ENCODE measurements at regions not wholly inside any gene's neighbourhood (a gene's known extent, or its start where the extent isn't known, plus 50 kb on each side); places are given as distances from the start of the nearest gene placed in this dataset.

DNA sequence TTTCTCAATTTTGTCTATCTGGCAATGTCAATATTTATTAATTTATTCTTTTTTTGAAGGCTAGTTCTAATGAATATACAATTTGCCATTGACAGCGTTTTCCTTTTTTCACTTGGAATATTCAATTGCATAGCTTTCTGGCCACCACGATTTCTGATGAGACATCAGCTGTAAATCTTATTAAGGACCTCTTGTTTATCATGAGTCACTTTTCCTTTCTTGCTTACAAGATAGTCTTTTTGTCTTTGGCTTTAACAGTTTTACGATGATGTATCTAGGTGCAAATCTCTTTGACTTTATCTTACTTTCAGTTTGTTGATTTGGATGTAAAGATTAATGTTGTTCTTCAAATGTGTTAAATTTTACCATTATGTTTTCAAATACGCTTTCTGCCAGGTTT lies 991.6 kb upstream of the SLC10A2 start:
- Histone ChIP-seq H3K9me3 (ENCODE audit: insufficient read depth in 2 of 2, low read depth in 1 of 2, low read length in 1 of 2) (no peaks in the 10 kb centered on the region; a peak in 1 of 4 replicates), H2BK20ac (ENCODE audit: low read length) (no peak overlapping the region), H3K79me1 (ENCODE audit: low read depth, low read length) (no peaks in the 10 kb centered on the region), H3K27ac (ENCODE audit: low read depth, low read length) (no peak overlapping the region), H3K4ac (replicated peaks; ENCODE audit: insufficient read length, low read depth, low read length) (no peak overlapping the region), H3K18ac (ENCODE audit: extremely low read depth, low read length) (no peak overlapping the region), H3K56ac (replicated peaks; ENCODE audit: insufficient read length, low read depth, low read length) (no peak overlapping the region), H4K20me1 (replicated peaks in 1 of 2; ENCODE audit: control insufficient read depth in 1 of 2, insufficient read depth in 2 of 2, low read length in 2 of 2) (no peaks in the 10 kb centered on the region), H2BK120ac (replicated peaks; ENCODE audit: low read depth, low read length) (no peak overlapping the region), H3K23ac (ENCODE audit: insufficient read length) (no peak overlapping the region), H3K79me2 (ENCODE audit: control insufficient read depth in 1 of 2, insufficient read depth in 2 of 2, low read length in 2 of 2) (no peaks in the 10 kb centered on the region), H3K4me2 (ENCODE audit: insufficient read depth in 1 of 2, low read depth in 2 of 2, low read length in 2 of 2) (no peak overlapping the region), H2AFZ (ENCODE audit: low read length) (no peak overlapping the region), H3K4me3 (ENCODE audit: extremely low read depth in 1 of 4, insufficient read depth in 2 of 4, low read depth in 3 of 4, low read length in 4 of 4) (no peak overlapping the region), H2BK12ac (ENCODE audit: low read depth, low read length) (no peak overlapping the region), H4K5ac (ENCODE audit: insufficient read length, low read depth, low read length) (no peak overlapping the region), H4K91ac (replicated peaks; ENCODE audit: insufficient read length, low read length) (no peak overlapping the region), H4K8ac (ENCODE audit: extremely low read depth, insufficient read depth, low read length) (no peak overlapping the region), H2BK5ac (ENCODE audit: low read depth, low read length) (no peak overlapping the region), H3K36me3 (ENCODE audit: control insufficient read depth in 2 of 4, insufficient read depth in 4 of 4, low read length in 3 of 4) (no peaks in the 10 kb centered on the region), H3K9ac (replicated peaks in 1 of 4; ENCODE audit: extremely low read depth in 1 of 4, low read depth in 3 of 4, low read length in 3 of 4) (no peak overlapping the region), H3K14ac (ENCODE audit: insufficient read length) (no peak overlapping the region), H2BK15ac (ENCODE audit: low read length) (no peak overlapping the region), H3K27me3 (replicated peaks in 1 of 4; ENCODE audit: control insufficient read depth in 3 of 4, extremely low read depth in 1 of 4, insufficient read depth in 3 of 4, low read length in 3 of 4) (no peaks in the 10 kb centered on the region), H2AK5ac (ENCODE audit: low read depth, low read length) (no peak overlapping the region), H3K23me2 (ENCODE audit: low read depth, low read length) (peaks cover 3% of the 10 kb centered on the region; the same call in 1 of the 2 replicates), H3K4me1 (replicated peaks in 1 of 4; ENCODE audit: control insufficient read depth in 3 of 4, insufficient read depth in 4 of 4, low read length in 3 of 4) (no peaks in the 10 kb centered on the region)
- no peak for TF ChIP-seq EGR1 (IDR thresholded peaks at IDR 0.05; ENCODE audit: borderline replicate concordance, low read depth, low read length)
- no peak for TF ChIP-seq RFX5 (IDR thresholded peaks at IDR 0.05; ENCODE audit: borderline replicate concordance, low read depth, low read length)
- no peak for TF ChIP-seq MAFK (IDR thresholded peaks at IDR 0.05; ENCODE audit: low read depth, low read length)
- no peak for TF ChIP-seq RNF2 (IDR thresholded peaks at IDR 0.05; ENCODE audit: borderline replicate concordance, low read depth, low read length, missing control alignments, poor library complexity, severe bottlenecking)
- POLR2A ChIA-PET (ENCODE audit: partially characterized antibody), result no interaction called here
- DNase-seq (ENCODE audit: low read depth in 1 of 2, low spot score in 2 of 2) (no peak), FAIRE-seq (no peak)
- CTCF ChIA-PET (ENCODE audit: partially characterized antibody), result interaction anchor here (0.8 kb wide), 1 partner anchor 27 kb away, joined by 3 read pairs; no protein-coding TSS in a partner anchor
- WGBS, 2 experiments (ENCODE audit: extremely low coverage in 1 of 2, insufficient coverage in 1 of 2, insufficient read length in 1 of 2, insufficient replicate concordance in 2 of 2, low coverage in 1 of 2, low lambda C conversion rate in 2 of 2, missing lambda C conversion rate in 1 of 2), result 96% methylated on average over 4 of the region's 4 CpGs; no CpG with 5 or more reads in 1 of the 2 experiments
